Skeletal muscle satellite cell (primary cell): ENCODE measurements at regions not wholly inside any gene's neighbourhood (a gene's known extent, or its start where the extent isn't known, plus 50 kb on each side); places are given as distances from the start of the nearest gene placed in this dataset.
"Not testable (repeated sequence)": the region's sequence is repeated elsewhere in the genome, so short reads cannot be mapped to it uniquely, and the experiment has no call there.

Source experiments
- H3K27me3 ChIP-seq: 2 replicates; pipeline ENCODE4 v1.7.0; 2013; ENCODE audit warnings: low read length; ENCODE audit not compliant: control insufficient read depth, insufficient read depth
- H3K36me3 ChIP-seq: 2 replicates; pipeline ENCODE4 v1.7.0; 2013; ENCODE audit warnings: mild to moderate bottlenecking, control low read depth, low read length; ENCODE audit not compliant: insufficient read depth
- H3K4me1 ChIP-seq: 2 replicates; pipeline ENCODE4 v1.7.0; 2013; ENCODE audit warnings: low read length; ENCODE audit not compliant: control insufficient read depth, insufficient read depth
- H3K4me2 ChIP-seq: 2 replicates; pipeline ENCODE4 v1.7.0; 2013; ENCODE audit warnings: mild to moderate bottlenecking, low read length
- H3K4me3 ChIP-seq: 2 replicates; pipeline ENCODE4 v1.7.0; 2013; ENCODE audit warnings: low read length
- H3K9ac ChIP-seq: 2 replicates; pipeline ENCODE4 v1.7.0; 2013; ENCODE audit warnings: mild to moderate bottlenecking, low read depth, low read length, moderate library complexity
- H3K9me3 ChIP-seq: replicated peaks from 2 replicates; pipeline ENCODE4 v1.7.0; 2013; ENCODE audit warnings: mild to moderate bottlenecking, control low read depth, low read length

GRCh38 chr2:182647499-182647787 lies 68.6 kb upstream of the DNAJC10 start:
- Histone ChIP-seq H3K4me2 (no peak overlapping the region), H3K9me3 (no peaks in the 10 kb centered on the region), H3K27me3 (no peaks in the 10 kb centered on the region), H3K4me1 (peaks cover 16% of the 10 kb centered on the region), H3K4me3 (no peak overlapping the region), H3K36me3 (no peaks in the 10 kb centered on the region), H3K9ac (no peak overlapping the region)

GRCh38 chr2:182649316-182649715 lies 66.7 kb upstream of the DNAJC10 start:
- Histone ChIP-seq H3K9ac (no peak overlapping the region), H3K4me1 (peaks cover 5% of the 10 kb centered on the region), H3K9me3 (no peaks in the 10 kb centered on the region), H3K4me2 (no peak overlapping the region), H3K36me3 (no peaks in the 10 kb centered on the region), H3K4me3 (no peak overlapping the region), H3K27me3 (no peaks in the 10 kb centered on the region)

GRCh38 chr2:182650704-182651103 lies 65.4 kb upstream of the DNAJC10 start:
- H3K4me2 ChIP-seq = peak overlapping the region; percentile 48
- H3K4me1 ChIP-seq = peaks cover 5% of the 10 kb centered on the region
- no peak overlapping the region for H3K9ac ChIP-seq
- H3K4me3 ChIP-seq = no peak overlapping the region
- H3K36me3 ChIP-seq = no peaks in the 10 kb centered on the region
- H3K9me3 ChIP-seq = no peaks in the 10 kb centered on the region
- H3K27me3 ChIP-seq = no peaks in the 10 kb centered on the region

GRCh38 chr2:182652326-182652725 lies 63.7 kb upstream of the DNAJC10 start:
- Histone ChIP-seq H3K9me3 (no peaks in the 10 kb centered on the region), H3K36me3 (no peaks in the 10 kb centered on the region), H3K4me3 (no peak overlapping the region), H3K4me2 (no peak overlapping the region), H3K9ac (no peak overlapping the region), H3K27me3 (no peaks in the 10 kb centered on the region), H3K4me1 (peaks cover 5% of the 10 kb centered on the region)

GRCh38 chr2:182655750-182656149 lies 60.3 kb upstream of the DNAJC10 start:
- Histone ChIP-seq H3K4me2 (no peak overlapping the region), H3K27me3 (no peaks in the 10 kb centered on the region), H3K36me3 (no peaks in the 10 kb centered on the region), H3K9me3 (no peaks in the 10 kb centered on the region), H3K4me3 (no peak overlapping the region), H3K9ac (no peak overlapping the region), H3K4me1 (no peaks in the 10 kb centered on the region)

- no peaks in the 10 kb centered on the region for H3K9me3 ChIP-seq
- H3K27me3 ChIP-seq = no peaks in the 10 kb centered on the region
- H3K4me3 ChIP-seq = no peak overlapping the region
- H3K4me1 ChIP-seq = no peaks in the 10 kb centered on the region
- no peak overlapping the region for H3K4me2 ChIP-seq
- H3K9ac ChIP-seq = no peak overlapping the region
- H3K36me3 ChIP-seq = no peaks in the 10 kb centered on the region
Measured at GRCh38 chr2:182664212-182664611, 51.8 kb upstream of the DNAJC10 start.

GRCh38 chr2:182665500-182665899 lies 50.6 kb upstream of the DNAJC10 start:
- not testable (repeated sequence) for H3K9me3 ChIP-seq, H3K4me2 ChIP-seq, H3K9ac ChIP-seq, H3K4me1 ChIP-seq, H3K27me3 ChIP-seq, H3K36me3 ChIP-seq, H3K4me3 ChIP-seq
